Fibroblast of mammary gland (primary cell): ENCODE measurements at regions not wholly inside any gene's neighbourhood (a gene's known extent, or its start where the extent isn't known, plus 50 kb on each side); places are given as distances from the start of the nearest gene placed in this dataset.
"Not testable (repeated sequence)": the region's sequence is repeated elsewhere in the genome, so short reads cannot be mapped to it uniquely, and the experiment has no call there.

ENCODE experiments used
- DNase-seq: peaks from one replicate; pipeline ENCODE4 v3.0.0-alpha.2; 2010; ENCODE audit warnings: low read depth
- H3K4me3 ChIP-seq: 2 replicates; pipeline ENCODE4 v1.5.1; 2011; ENCODE audit warnings: low read depth, mild to moderate bottlenecking, low read length, moderate library complexity; ENCODE audit not compliant: control insufficient read depth
- CTCF ChIP-seq: conservative IDR thresholded peaks from 2 replicates; pipeline ENCODE4 v1.5.1; 2011; ENCODE audit warnings: low read depth, low read length, inconsistent platforms; ENCODE audit not compliant: control insufficient read depth, insufficient read depth

GRCh38 chr15:22227411-22228100, 147.2 kb downstream of the OR4M2 start:
- no peak overlapping the region for H3K4me3 ChIP-seq
- no peak for DNase-seq
- TF ChIP-seq CTCF = no peak

- TF ChIP-seq CTCF = no peak
- no peak overlapping the region for H3K4me3 ChIP-seq
- DNase-seq = no peak
Observed at GRCh38 chr15:22228101-22228762, 147.9 kb downstream of the OR4M2 start.

GRCh38 chr15:22229990-22230819, 149.9 kb downstream of the OR4M2 start:
- TF ChIP-seq CTCF = no peak
- no peak for DNase-seq
- no peak overlapping the region for H3K4me3 ChIP-seq

- no peak overlapping the region for H3K4me3 ChIP-seq
- no peak for TF ChIP-seq CTCF
- no peak for DNase-seq
Observed at GRCh38 chr15:22231603-22232002, 151.3 kb downstream of the OR4M2 start.

GRCh38 chr15:22232675-22233074, 152.3 kb downstream of the OR4M2 start:
- H3K4me3 ChIP-seq = no peak overlapping the region
- TF ChIP-seq CTCF = no peak
- no peak for DNase-seq

- H3K4me3 ChIP-seq, DNase-seq: not testable (repeated sequence)
Observed at GRCh38 chr15:22235261-22235930, 155.1 kb downstream of the OR4M2 start.
